ENCODE measurements at regions not wholly inside any gene's neighbourhood (a gene's known extent, or its start where the extent isn't known, plus 50 kb on each side); places are given as distances from the start of the nearest gene placed in this dataset.

- TF ChIP-seq, protein P1, sequence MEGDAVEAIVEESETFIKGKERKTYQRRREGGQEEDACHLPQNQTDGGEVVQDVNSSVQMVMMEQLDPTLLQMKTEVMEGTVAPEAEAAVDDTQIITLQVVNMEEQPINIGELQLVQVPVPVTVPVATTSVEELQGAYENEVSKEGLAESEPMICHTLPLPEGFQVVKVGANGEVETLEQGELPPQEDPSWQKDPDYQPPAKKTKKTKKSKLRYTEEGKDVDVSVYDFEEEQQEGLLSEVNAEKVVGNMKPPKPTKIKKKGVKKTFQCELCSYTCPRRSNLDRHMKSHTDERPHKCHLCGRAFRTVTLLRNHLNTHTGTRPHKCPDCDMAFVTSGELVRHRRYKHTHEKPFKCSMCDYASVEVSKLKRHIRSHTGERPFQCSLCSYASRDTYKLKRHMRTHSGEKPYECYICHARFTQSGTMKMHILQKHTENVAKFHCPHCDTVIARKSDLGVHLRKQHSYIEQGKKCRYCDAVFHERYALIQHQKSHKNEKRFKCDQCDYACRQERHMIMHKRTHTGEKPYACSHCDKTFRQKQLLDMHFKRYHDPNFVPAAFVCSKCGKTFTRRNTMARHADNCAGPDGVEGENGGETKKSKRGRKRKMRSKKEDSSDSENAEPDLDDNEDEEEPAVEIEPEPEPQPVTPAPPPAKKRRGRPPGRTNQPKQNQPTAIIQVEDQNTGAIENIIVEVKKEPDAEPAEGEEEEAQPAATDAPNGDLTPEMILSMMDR (IDR thresholded peaks at IDR 0.05): no peak
- TF ChIP-seq EZH2 (IDR thresholded peaks at IDR 0.05) (no peak), EZH2phosphoT487 (IDR thresholded peaks at IDR 0.05) (no peak)
Observed at GRCh38 chr11:70507466-70508230, 109.3 kb downstream of the CTTN start.

Measured in neural progenitor cell (in vitro differentiated cells).